BLaER1 treated with 17β-estradiol and CSF1 and Interleukin-3, amounts not matched to agents 10 nM and 100 nM (cell line): ENCODE measurements at regions not wholly inside any gene's neighbourhood (a gene's known extent, or its start where the extent isn't known, plus 50 kb on each side); places are given as distances from the start of the nearest gene placed in this dataset.

Experiments used
- H3K27ac ChIP-seq, 11 experiments: shearing (Covaris generic); formaldehyde crosslinking; 2 replicates each; pipeline ENCODE4 v1.8.1; 2022
- H3K27me3 ChIP-seq, 11 experiments: shearing (Covaris generic); formaldehyde crosslinking; 2 replicates each; pipeline ENCODE4 v1.8.1; 2022
- H3K36me3 ChIP-seq, 11 experiments: shearing (Covaris generic); formaldehyde crosslinking; 2 replicates each; pipeline ENCODE4 v1.8.1; 2022
- H3K4me1 ChIP-seq, 10 experiments: shearing (Covaris generic); formaldehyde crosslinking; 2 replicates each; pipeline ENCODE4 v1.8.1; 2022
- H3K4me2 ChIP-seq, 11 experiments: shearing (Covaris generic); formaldehyde crosslinking; 2 replicates each; pipeline ENCODE4 v1.8.1; 2022
- H3K4me3 ChIP-seq, 10 experiments: shearing (Covaris generic); formaldehyde crosslinking; 2 replicates each; pipeline ENCODE4 v1.8.1; 2022
- H3K9ac ChIP-seq, 11 experiments: shearing (Covaris generic); formaldehyde crosslinking; 2 replicates each; pipeline ENCODE4 v1.8.1; 2022
- H3K9me3 ChIP-seq, 11 experiments: shearing (Covaris generic); formaldehyde crosslinking; replicated peaks in 1 of 11; 2 replicates each; pipeline ENCODE4 v1.8.1; 2022
- H4K20me1 ChIP-seq, 11 experiments: shearing (Covaris generic); formaldehyde crosslinking; 2 replicates each; pipeline ENCODE4 v1.8.1; 2022
- Cebpa-rat ChIP-seq, 11 experiments: shearing (Covaris generic); IDR thresholded peaks; 2 replicates each; pipeline ENCODE4 v1.8.1; 2022

DNA sequence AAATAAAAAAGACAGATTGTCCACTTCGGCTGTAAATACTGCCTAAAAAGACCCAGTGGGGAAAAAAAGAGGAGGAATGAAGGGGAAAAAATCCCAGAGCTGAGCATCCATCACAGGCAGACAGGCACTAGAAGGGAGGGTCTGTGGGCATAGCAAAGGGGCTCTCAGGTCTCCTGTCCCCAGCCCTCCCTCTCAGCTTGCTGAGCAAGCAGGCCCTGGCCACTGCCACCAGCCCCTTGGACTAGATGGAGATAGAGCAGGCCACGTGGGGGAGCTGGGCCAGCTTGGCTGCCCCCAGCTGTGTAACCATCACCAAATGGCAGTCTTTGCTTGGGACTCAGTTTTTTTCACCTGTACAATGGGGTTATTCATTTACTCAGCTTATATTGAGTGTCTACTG is 141.6 kb upstream of the UNC5B start:
- Histone ChIP-seq H3K4me2 (peak overlapping the region in 7 of 11 experiments; percentile 35 to 79 (median 64); a peak in 8 of 22 replicates), H3K9ac (no peak overlapping the region), H3K9me3 (no peaks in the 10 kb centered on the region), H4K20me1 (no peaks in the 10 kb centered on the region; a peak in 1 of 22 replicates), H3K4me1 (peaks cover 25 to 34% (median 30%) of the 10 kb centered on the region in 10 experiments), H3K27ac (peak overlapping the region in 2 of 11 experiments; percentile 3 to 26; a peak in 1 of 22 replicates), H3K36me3 (no peaks in the 10 kb centered on the region), H3K27me3 (no peaks in the 10 kb centered on the region), H3K4me3 (no peak overlapping the region)
- no peak for TF ChIP-seq Cebpa-rat (IDR thresholded peaks at IDR 0.05)

DNA sequence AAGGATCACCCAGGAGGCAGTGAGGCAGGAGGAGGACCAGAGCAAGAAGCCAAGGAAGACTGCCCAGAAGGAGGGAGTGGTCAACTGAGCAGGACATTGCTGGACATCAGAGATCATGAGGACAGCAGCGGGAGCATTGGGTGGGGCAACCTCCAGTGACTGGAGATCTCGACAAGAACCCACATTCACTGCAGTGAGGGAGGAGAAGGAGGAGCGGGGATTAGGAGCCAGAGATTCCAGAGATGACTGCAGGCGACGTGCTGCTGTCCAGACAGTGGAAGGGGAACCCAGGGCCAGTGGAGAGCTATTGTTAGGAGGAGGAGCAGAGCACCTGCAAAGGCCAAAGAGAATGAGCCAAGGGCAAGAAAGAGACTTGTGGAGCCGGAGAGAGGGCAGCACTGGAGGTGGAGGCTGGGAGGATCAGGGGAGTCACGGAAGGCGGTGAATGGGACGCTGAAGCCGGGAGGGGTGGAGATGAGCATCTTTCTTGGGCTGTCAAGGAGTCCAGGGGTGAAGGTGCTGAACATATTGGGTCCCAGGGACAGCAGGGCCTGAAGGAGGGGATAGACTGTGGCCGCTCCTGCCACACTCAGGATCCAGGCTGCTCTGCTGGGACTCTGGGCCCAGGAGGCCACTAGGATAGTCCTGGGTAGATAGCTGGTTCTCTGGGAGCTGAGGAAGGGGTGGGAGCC is 140.1 kb upstream of the UNC5B start:
- Histone ChIP-seq H3K9me3 (no peaks in the 10 kb centered on the region), H3K27ac (no peak overlapping the region), H3K27me3 (no peaks in the 10 kb centered on the region), H3K36me3 (no peaks in the 10 kb centered on the region), H3K4me1 (peaks cover 20 to 35% (median 31%) of the 10 kb centered on the region in 10 experiments), H3K4me3 (no peak overlapping the region), H3K9ac (no peak overlapping the region), H3K4me2 (no peak overlapping the region), H4K20me1 (no peaks in the 10 kb centered on the region)
- TF ChIP-seq Cebpa-rat (IDR thresholded peaks at IDR 0.05) = no peak

DNA sequence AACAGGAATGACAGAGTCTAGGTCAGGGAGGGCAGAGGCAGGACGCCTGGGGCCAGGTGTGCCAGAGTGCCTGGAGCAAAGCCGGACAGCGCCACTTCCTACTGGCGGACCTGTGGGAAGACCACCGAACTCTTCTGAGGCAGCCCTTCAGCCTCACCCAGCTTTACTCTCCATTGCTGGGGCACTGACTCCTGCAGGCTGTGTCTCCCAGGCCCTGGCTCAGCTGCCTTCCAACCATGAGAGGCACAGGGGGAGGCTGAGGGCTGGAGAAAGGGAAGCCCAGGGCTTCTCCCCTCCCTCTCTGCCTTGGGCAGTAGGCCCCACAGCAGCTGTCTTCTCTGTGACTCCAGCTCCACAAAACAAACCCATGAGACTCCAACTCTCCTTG is 139.6 kb upstream of the UNC5B start:
- no peak overlapping the region for H3K27ac ChIP-seq
- TF ChIP-seq Cebpa-rat (IDR thresholded peaks at IDR 0.05) = no peak
- H3K9me3 ChIP-seq = no peaks in the 10 kb centered on the region
- peaks cover 17 to 34% (median 33%) of the 10 kb centered on the region in 10 experiments for H3K4me1 ChIP-seq
- no peak overlapping the region for H3K4me3 ChIP-seq
- H3K27me3 ChIP-seq = no peaks in the 10 kb centered on the region
- H4K20me1 ChIP-seq = no peaks in the 10 kb centered on the region
- no peak overlapping the region for H3K4me2 ChIP-seq
- no peak overlapping the region for H3K9ac ChIP-seq
- H3K36me3 ChIP-seq = no peaks in the 10 kb centered on the region

DNA sequence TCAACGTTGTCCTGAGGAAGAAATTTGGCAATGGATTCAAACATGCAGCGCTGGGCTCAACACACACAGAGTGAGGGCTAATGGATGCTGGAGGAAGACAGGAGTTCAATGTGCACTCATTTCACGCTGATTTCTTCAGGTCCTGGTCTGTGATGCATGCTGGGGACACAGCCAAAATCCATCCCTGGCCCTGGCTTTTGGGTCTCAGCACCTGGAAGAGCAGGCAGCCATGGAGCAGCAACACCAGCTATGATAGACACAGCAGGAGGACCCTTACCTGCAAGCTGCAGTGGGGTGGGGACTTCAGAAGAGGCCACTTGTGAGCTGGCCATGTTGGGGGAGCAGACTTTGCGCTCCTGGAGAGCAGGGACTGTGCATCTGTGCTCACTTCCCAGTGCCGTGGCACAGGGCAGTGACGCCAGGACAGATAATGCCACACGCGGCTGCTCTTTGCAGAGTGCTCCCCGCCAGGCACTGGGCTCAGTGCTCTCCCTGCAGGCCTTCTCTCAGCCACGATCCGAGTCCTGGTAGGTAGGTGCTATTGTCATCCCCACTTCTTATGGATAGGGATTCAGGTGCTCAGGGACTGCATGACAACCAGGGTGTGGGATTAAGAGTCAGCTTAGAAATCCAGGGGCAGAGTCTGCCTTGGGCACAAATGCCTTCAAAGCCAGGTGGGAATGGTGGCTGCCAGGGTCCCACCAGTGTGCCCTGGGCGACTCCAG is 138.8 kb upstream of the UNC5B start:
- H3K27ac ChIP-seq = no peak overlapping the region

DNA sequence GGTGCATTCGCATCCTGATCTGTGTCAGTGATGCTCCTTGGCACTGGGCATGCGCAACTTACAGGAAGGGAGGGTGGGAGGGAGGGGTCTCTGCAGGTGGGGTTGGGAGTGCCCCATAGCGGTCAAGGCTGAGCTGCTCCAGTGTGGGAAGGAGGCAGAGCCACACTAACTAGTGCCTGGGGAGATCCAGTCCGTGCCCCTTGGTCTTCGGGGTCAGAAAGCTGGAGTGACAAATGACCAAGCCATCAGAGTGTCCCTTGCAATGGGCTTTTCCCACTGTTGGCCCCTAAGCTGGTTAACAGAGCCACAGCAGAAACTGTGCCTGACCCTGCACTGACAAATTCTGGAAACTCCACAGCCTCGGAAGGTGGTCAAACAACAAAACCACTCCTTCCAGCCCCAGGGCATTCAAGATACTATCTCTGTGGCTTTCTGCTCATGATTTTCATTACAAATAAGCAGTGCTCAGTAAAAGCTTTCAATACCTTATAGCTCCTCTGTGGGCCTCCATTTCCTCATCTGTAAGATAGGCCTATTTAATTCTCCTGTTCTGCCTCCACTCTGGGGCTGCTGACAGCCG is 138.1 kb upstream of the UNC5B start:
- Histone ChIP-seq H3K27ac (no peak overlapping the region), H3K9me3 (no peaks in the 10 kb centered on the region), H3K9ac (no peak overlapping the region), H3K4me3 (no peak overlapping the region), H3K36me3 (no peaks in the 10 kb centered on the region), H3K4me2 (no peak overlapping the region), H3K4me1 (peaks cover 8 to 26% (median 25%) of the 10 kb centered on the region in 10 experiments), H3K27me3 (no peaks in the 10 kb centered on the region), H4K20me1 (no peaks in the 10 kb centered on the region)
- TF ChIP-seq Cebpa-rat (IDR thresholded peaks at IDR 0.05) = no peak

More for the DNA sequence above, 138.8 kb upstream of the UNC5B start:
- Histone ChIP-seq H3K4me2 (no peak overlapping the region), H4K20me1 (no peaks in the 10 kb centered on the region), H3K9me3 (no peaks in the 10 kb centered on the region), H3K4me3 (no peak overlapping the region), H3K27me3 (no peaks in the 10 kb centered on the region), H3K4me1 (peaks cover 14 to 33% (median 31%) of the 10 kb centered on the region in 10 experiments), H3K36me3 (no peaks in the 10 kb centered on the region), H3K9ac (no peak overlapping the region)
- no peak for TF ChIP-seq Cebpa-rat (IDR thresholded peaks at IDR 0.05)

DNA sequence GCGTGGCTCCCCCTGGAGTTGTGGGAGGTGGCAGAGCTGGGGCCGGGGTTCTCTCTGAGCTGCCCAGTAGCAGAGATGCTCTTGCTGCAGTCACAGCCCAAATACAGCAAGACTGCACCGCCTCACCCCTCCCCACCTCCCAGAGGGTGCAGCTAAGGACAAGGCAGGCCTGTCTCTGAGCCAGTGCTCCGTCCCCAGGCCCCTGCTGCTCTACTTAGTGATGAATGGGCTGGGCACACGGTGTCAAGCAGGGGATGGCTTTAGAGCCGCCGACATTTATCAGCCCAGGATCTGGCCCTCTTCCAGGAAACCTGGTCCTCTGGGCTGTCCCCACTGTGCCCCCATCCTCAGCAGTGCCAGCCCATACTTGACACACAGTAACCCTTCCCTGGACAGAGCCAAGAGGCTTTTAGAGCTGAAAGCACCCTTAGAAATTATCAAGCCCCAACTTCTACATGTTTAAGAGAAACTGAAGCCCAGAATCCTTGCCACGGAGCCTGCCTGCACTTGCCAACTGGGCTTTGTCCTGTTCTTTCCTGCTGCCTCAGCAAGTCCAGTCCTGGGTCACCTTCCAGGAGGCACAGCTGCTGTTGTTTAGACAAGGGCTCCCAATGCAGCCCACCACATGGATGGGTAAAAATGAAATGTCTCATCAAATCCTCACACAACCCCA is 137.1 kb upstream of the UNC5B start:
- TF ChIP-seq Cebpa-rat (IDR thresholded peaks at IDR 0.05) = no peak
- Histone ChIP-seq H3K27ac (no peak overlapping the region), H3K9me3 (no peaks in the 10 kb centered on the region), H3K36me3 (no peaks in the 10 kb centered on the region), H3K9ac (no peak overlapping the region), H3K4me3 (no peak overlapping the region), H3K4me2 (no peak overlapping the region), H4K20me1 (no peaks in the 10 kb centered on the region), H3K27me3 (no peaks in the 10 kb centered on the region), H3K4me1 (peaks cover 12 to 21% (median 20%) of the 10 kb centered on the region in 10 experiments)

DNA sequence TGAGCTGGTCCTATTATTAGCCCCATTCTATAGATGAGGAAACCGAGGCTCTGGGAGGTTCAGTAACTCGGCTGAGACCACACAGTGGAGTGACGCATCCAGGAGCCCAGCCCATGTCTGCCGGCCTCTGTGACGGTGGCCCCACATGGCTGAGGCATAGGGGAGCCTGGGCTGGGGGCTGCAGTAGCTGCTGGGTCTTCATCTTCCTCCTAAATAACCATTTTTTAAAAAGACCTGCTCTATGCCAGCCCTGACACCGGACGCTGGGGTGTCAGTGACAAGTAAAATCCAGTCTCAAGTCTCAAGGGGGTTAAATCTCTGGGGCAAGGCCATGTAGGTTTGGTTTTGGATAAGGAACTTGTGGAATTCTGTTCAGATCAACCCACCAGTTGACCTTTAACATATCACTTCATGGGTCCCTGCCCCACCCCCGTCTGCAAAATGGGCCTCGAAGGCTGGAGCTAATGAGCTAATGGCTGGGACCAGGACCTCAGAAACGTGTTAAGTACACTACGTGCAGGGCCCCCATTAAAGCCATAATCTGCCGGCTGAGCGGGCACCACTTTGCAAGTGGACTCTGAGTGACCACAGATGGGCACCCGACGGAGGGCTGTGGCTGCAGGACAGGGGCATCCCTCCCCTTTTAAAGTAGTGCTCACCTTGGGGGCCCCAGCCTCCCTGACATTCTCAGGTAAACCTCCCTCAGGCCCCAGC is 136.5 kb upstream of the UNC5B start:
- no peak overlapping the region for H3K9ac ChIP-seq
- H3K4me1 ChIP-seq = peaks cover 18 to 26% (median 22%) of the 10 kb centered on the region in 10 experiments
- no peaks in the 10 kb centered on the region for H4K20me1 ChIP-seq
- no peak overlapping the region for H3K4me3 ChIP-seq
- TF ChIP-seq Cebpa-rat (IDR thresholded peaks at IDR 0.05) = no peak
- H3K27me3 ChIP-seq = no peaks in the 10 kb centered on the region
- no peaks in the 10 kb centered on the region for H3K9me3 ChIP-seq
- H3K4me2 ChIP-seq = peak overlapping the region in 3 of 11 experiments; percentile 25 to 43 (median 31); a peak in 5 of 22 replicates
- H3K27ac ChIP-seq = no peak overlapping the region
- H3K36me3 ChIP-seq = no peaks in the 10 kb centered on the region

DNA sequence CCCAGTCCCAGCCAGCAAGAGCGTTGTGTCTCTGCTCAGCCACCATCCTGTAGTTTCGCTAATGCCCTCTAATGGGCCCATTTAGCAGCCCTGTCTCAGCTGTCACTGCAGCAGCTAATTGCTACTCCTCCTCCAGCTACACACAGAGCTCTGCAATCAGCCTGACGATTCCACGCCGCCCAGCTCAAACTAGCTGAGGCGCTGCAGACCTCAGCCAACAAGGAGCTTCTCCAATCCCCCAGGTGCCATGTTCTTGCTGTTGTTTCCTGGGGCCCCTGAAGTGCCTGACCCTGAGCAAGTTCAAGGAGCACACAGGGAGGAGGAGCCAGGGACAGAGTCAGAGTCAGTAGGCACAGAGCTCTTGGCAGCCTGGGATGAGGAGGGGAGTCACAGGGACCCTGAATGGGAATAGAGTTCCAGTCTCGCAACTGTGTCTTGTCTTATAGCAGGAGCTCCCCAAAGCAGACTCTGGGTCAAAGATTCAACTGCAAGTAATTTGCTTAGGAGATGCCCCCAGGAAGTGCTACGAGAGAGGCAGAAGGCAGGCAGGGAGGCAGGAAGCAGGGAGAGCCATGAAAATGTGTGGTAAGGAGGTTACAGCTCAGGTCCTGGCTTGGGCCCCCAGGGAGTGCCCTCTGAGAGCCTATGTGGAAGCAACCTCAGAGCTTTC is 135.8 kb upstream of the UNC5B start:
- H3K4me2 ChIP-seq = peak overlapping the region in 10 of 11 experiments; percentile 1 to 61 (median 44); a peak in 17 of 22 replicates
- no peaks in the 10 kb centered on the region for H3K27me3 ChIP-seq
- H3K4me3 ChIP-seq = no peak overlapping the region
- no peak overlapping the region for H3K9ac ChIP-seq
- H4K20me1 ChIP-seq = no peaks in the 10 kb centered on the region
- no peak overlapping the region for H3K27ac ChIP-seq
- H3K36me3 ChIP-seq = no peaks in the 10 kb centered on the region
- H3K4me1 ChIP-seq = peaks cover 18 to 30% (median 26%) of the 10 kb centered on the region in 10 experiments
- TF ChIP-seq Cebpa-rat (IDR thresholded peaks at IDR 0.05) = no peak
- H3K9me3 ChIP-seq = no peaks in the 10 kb centered on the region
